ENCODE measurements at regions not wholly inside any gene's neighbourhood (a gene's known extent, or its start where the extent isn't known, plus 50 kb on each side); places are given as distances from the start of the nearest gene placed in this dataset.

DNA sequence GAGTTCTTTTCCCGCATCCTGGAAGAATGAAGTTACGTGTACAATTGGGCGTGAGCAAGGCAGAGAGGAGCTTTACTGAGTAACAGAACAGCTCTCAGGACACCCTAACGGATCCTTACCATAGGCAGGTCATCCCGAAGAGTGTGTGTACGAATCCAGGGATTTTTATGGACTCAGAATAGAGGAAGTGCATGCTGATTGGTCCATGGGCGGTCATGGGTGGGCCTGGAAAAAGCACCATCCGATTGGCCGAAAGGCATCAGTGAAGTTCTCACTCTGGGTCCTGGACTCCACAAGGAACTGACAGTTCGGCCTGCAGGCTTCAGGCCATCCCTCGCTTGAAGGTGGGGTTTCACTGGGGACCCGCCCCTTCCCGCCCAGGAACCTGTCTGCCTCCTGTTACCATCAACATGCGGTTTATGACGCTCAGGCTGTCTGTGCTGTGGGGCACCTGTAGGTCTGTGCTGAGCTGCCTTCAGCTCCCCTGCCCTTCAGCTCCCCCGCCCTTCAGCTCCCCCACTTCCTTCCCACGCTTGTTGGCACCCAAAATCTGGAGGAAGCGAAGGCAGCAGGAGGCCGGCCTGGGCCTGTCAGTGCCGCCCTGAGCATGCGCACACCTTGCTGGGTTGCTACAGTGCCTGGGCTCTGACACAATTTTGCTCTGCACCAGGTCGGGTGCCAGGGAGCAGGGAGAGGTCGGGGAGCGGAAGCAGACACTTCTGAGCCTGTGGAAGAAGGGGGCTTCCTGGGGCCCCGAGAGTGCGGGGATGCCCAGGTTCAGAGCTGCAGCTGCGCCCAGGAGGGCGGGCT lies 57.9 kb upstream of the MANEA start:
- no peak overlapping the region for H3K4me3 Mint-ChIP-seq (ENCODE audit: unreplicated experiment)
- Histone ChIP-seq H3K4me2 (ENCODE audit: low read length) (no peak overlapping the region), H3K36me3 (ENCODE audit: insufficient read depth, low read length) (no peaks in the 10 kb centered on the region), H4K20me1 (ENCODE audit: insufficient read depth, low read length) (no peaks in the 10 kb centered on the region), H3K27ac (ENCODE audit: low read depth, low read length) (no peak overlapping the region), H3K4me3 (ENCODE audit: insufficient read depth, low read depth, low read length) (no peak overlapping the region), H3K79me2 (ENCODE audit: insufficient read depth, low read length) (no peaks in the 10 kb centered on the region), H2AFZ (ENCODE audit: low read depth, low read length) (no peak overlapping the region), H3K4me1 (ENCODE audit: insufficient read depth, low read length) (no peaks in the 10 kb centered on the region), H3K9ac (ENCODE audit: low read length) (no peak overlapping the region), H3K9me3 (ENCODE audit: insufficient read depth, low read depth, low read length) (no peaks in the 10 kb centered on the region), H3K27me3 (ENCODE audit: insufficient read depth, low read length) (no peaks in the 10 kb centered on the region)
- H3K9me3 Mint-ChIP-seq (ENCODE audit: unreplicated experiment) = no peaks in the 10 kb centered on the region
- no peak for DNase-seq (ENCODE audit: low read depth)
- no peak for FAIRE-seq
- no peaks in the 10 kb centered on the region for H3K36me3 Mint-ChIP-seq (ENCODE audit: low read depth, unreplicated experiment)
- no peaks in the 10 kb centered on the region for H3K4me1 Mint-ChIP-seq (ENCODE audit: low read depth, unreplicated experiment)
- H3K27ac Mint-ChIP-seq (ENCODE audit: unreplicated experiment) = no peak overlapping the region
- TF ChIP-seq EZH2 (IDR thresholded peaks at IDR 0.05; ENCODE audit: insufficient read depth, low read length) = no peak
- TF ChIP-seq, protein P1, sequence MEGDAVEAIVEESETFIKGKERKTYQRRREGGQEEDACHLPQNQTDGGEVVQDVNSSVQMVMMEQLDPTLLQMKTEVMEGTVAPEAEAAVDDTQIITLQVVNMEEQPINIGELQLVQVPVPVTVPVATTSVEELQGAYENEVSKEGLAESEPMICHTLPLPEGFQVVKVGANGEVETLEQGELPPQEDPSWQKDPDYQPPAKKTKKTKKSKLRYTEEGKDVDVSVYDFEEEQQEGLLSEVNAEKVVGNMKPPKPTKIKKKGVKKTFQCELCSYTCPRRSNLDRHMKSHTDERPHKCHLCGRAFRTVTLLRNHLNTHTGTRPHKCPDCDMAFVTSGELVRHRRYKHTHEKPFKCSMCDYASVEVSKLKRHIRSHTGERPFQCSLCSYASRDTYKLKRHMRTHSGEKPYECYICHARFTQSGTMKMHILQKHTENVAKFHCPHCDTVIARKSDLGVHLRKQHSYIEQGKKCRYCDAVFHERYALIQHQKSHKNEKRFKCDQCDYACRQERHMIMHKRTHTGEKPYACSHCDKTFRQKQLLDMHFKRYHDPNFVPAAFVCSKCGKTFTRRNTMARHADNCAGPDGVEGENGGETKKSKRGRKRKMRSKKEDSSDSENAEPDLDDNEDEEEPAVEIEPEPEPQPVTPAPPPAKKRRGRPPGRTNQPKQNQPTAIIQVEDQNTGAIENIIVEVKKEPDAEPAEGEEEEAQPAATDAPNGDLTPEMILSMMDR (IDR thresholded peaks at IDR 0.05; ENCODE audit: insufficient read depth, low read depth, low read length) = no peak
- no peaks in the 10 kb centered on the region for H3K27me3 Mint-ChIP-seq (ENCODE audit: low read depth, unreplicated experiment)

DNA sequence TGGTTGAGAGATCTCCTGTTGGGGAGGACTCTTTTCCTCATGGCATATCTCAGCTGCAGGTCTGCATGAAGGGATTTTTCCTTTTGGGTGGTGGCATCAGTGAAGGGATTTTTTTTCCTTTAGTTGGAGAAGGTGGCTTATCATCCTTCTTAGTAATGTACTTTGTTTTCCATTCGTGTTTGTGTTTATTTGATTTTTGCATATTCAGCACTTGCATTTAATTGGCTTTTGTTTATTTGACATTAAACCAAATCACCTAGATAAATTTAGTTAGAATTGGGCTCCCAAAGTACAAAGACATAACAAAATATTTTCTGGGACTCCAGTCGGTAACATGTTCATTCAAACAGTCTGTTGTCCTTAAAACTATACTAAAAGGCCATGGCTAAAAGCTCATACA lies 56.2 kb upstream of the MANEA start:
- H3K27me3 Mint-ChIP-seq (ENCODE audit: low read depth, unreplicated experiment) = no peaks in the 10 kb centered on the region
- DNase-seq (ENCODE audit: low read depth) = no peak

More for the DNA sequence above, 56.2 kb upstream of the MANEA start:
- H3K4me3 Mint-ChIP-seq (ENCODE audit: unreplicated experiment) = no peak overlapping the region
- Histone ChIP-seq H3K4me1 (ENCODE audit: insufficient read depth, low read length) (no peaks in the 10 kb centered on the region), H2AFZ (ENCODE audit: low read depth, low read length) (no peak overlapping the region), H3K9ac (ENCODE audit: low read length) (no peak overlapping the region), H3K27me3 (ENCODE audit: insufficient read depth, low read length) (no peaks in the 10 kb centered on the region), H3K36me3 (ENCODE audit: insufficient read depth, low read length) (no peaks in the 10 kb centered on the region), H3K79me2 (ENCODE audit: insufficient read depth, low read length) (no peaks in the 10 kb centered on the region), H3K4me2 (ENCODE audit: low read length) (no peak overlapping the region), H4K20me1 (ENCODE audit: insufficient read depth, low read length) (no peaks in the 10 kb centered on the region), H3K9me3 (ENCODE audit: insufficient read depth, low read depth, low read length) (no peaks in the 10 kb centered on the region), H3K4me3 (ENCODE audit: insufficient read depth, low read depth, low read length) (no peak overlapping the region), H3K27ac (ENCODE audit: low read depth, low read length) (no peak overlapping the region)
- no peaks in the 10 kb centered on the region for H3K36me3 Mint-ChIP-seq (ENCODE audit: low read depth, unreplicated experiment)
- H3K27ac Mint-ChIP-seq (ENCODE audit: unreplicated experiment) = no peak overlapping the region
- no peak for FAIRE-seq
- no peaks in the 10 kb centered on the region for H3K4me1 Mint-ChIP-seq (ENCODE audit: low read depth, unreplicated experiment)
- TF ChIP-seq, protein P1 (IDR thresholded peaks at IDR 0.05; ENCODE audit: insufficient read depth, low read depth, low read length) = no peak
- no peak for TF ChIP-seq EZH2 (IDR thresholded peaks at IDR 0.05; ENCODE audit: insufficient read depth, low read length)
- no peaks in the 10 kb centered on the region for H3K9me3 Mint-ChIP-seq (ENCODE audit: unreplicated experiment)

Data from astrocyte (in vitro differentiated cells and primary cell).